GM19099 (cell line): ENCODE measurements at regions not wholly inside any gene's neighbourhood (a gene's known extent, or its start where the extent isn't known, plus 50 kb on each side); places are given as distances from the start of the nearest gene placed in this dataset.

Experiments used
- POLR2A ChIP-seq: IDR thresholded peaks from 3 replicates; pipeline ENCODE4 v1.6.1; 2011; ENCODE audit warnings: low read depth; ENCODE audit not compliant: insufficient read length; ENCODE audit errors: extremely low read depth

- peak; percentile 2 for TF ChIP-seq POLR2A
Observed at GRCh38 chr6:6407071-6407741, 86.7 kb upstream of the F13A1 start.

GRCh38 chr6:6409397-6410030 lies 89.1 kb upstream of the F13A1 start:
- TF ChIP-seq POLR2A, result no peak

GRCh38 chr6:6411115-6411514 lies 90.7 kb upstream of the F13A1 start:
- TF ChIP-seq POLR2A, result no peak

- no peak for TF ChIP-seq POLR2A
Observed at GRCh38 chr6:6412221-6412620, 91.8 kb upstream of the F13A1 start.

- no peak for TF ChIP-seq POLR2A
Observed at GRCh38 chr6:6412700-6413099, 92.2 kb upstream of the F13A1 start.

- no peak for TF ChIP-seq POLR2A
Observed at GRCh38 chr6:6414931-6415330, 94.5 kb upstream of the F13A1 start.

- TF ChIP-seq POLR2A, result no peak
Observed at GRCh38 chr6:6417475-6417874, 97.0 kb upstream of the F13A1 start.

- no peak for TF ChIP-seq POLR2A
Observed at GRCh38 chr6:6418421-6418820, 98.0 kb upstream of the F13A1 start.

GRCh38 chr6:6420107-6420506 lies 99.6 kb upstream of the F13A1 start:
- no peak for TF ChIP-seq POLR2A

GRCh38 chr6:6434151-6434550 lies 113.7 kb upstream of the F13A1 start:
- TF ChIP-seq POLR2A, result no peak

GRCh38 chr6:6434723-6435122 lies 114.3 kb upstream of the F13A1 start:
- no peak for TF ChIP-seq POLR2A

- TF ChIP-seq POLR2A, result no peak
Observed at GRCh38 chr6:6436366-6436765, 115.9 kb upstream of the F13A1 start.

- TF ChIP-seq POLR2A, result no peak
Observed at GRCh38 chr6:6436946-6437345, 116.5 kb upstream of the F13A1 start.

GRCh38 chr6:6438286-6438685 lies 117.8 kb upstream of the F13A1 start:
- no peak for TF ChIP-seq POLR2A

GRCh38 chr6:6439778-6440177 lies 119.3 kb upstream of the F13A1 start:
- TF ChIP-seq POLR2A, result no peak

- TF ChIP-seq POLR2A, result no peak
Observed at GRCh38 chr6:6452002-6452401, 131.5 kb upstream of the F13A1 start.

- no peak for TF ChIP-seq POLR2A
Observed at GRCh38 chr6:6453186-6453585, 132.7 kb upstream of the F13A1 start.
